Hepatocyte (in vitro differentiated cells): ENCODE measurements at regions not wholly inside any gene's neighbourhood (a gene's known extent, or its start where the extent isn't known, plus 50 kb on each side); places are given as distances from the start of the nearest gene placed in this dataset.

ENCODE experiments used
- EZH2 ChIP-seq: fragments of 200-600 bp; sonication (generic); IDR thresholded peaks from 2 replicates; pipeline ENCODE4 v1.6.1; 2016; ENCODE audit warnings: antibody characterized with exemption, mild to moderate bottlenecking, borderline replicate concordance
- TF ChIP-seq, protein P1 (sequence below): fragments of 200-600 bp; sonication (generic); IDR thresholded peaks from 2 replicates; pipeline ENCODE4 v1.5.1; 2016; ENCODE audit warnings: antibody characterized with exemption, mild to moderate bottlenecking; ENCODE audit not compliant: poor library complexity

DNA sequence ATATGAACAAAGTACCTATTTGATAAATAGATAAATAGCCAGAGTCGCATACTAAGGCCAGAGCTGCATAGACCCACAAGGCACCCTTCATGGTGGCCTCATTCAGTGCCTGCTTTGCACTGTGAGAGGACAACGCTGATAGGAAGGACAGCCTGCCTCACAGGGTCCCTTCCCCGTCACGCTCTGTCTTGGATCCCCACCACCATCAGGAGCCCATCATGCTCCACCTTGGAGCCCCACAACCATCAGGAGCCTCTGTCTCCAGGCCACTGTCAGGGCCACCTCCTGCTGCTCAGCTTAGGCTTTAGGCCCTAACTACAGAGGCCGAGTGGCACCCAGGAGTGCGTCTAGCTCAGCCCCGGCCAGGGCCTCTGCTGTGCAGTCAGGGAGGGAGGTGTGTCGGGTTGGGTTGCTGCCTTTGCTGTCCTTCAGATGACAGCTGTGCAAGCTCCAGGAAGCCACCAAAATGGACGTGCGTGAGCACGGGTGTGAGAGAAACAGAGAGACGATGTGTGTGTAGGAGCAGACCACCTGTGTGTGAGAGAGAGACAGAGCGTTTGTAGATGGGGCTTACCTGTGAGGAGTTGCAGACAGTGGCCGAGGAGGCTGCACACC, 516.9 kb downstream of the GLRX3 start:
- TF ChIP-seq, protein P1, sequence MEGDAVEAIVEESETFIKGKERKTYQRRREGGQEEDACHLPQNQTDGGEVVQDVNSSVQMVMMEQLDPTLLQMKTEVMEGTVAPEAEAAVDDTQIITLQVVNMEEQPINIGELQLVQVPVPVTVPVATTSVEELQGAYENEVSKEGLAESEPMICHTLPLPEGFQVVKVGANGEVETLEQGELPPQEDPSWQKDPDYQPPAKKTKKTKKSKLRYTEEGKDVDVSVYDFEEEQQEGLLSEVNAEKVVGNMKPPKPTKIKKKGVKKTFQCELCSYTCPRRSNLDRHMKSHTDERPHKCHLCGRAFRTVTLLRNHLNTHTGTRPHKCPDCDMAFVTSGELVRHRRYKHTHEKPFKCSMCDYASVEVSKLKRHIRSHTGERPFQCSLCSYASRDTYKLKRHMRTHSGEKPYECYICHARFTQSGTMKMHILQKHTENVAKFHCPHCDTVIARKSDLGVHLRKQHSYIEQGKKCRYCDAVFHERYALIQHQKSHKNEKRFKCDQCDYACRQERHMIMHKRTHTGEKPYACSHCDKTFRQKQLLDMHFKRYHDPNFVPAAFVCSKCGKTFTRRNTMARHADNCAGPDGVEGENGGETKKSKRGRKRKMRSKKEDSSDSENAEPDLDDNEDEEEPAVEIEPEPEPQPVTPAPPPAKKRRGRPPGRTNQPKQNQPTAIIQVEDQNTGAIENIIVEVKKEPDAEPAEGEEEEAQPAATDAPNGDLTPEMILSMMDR, result no peak
- TF ChIP-seq EZH2, result no peak
